HG03196 (cell line): ENCODE measurements at regions not wholly inside any gene's neighbourhood (a gene's known extent, or its start where the extent isn't known, plus 50 kb on each side); places are given as distances from the start of the nearest gene placed in this dataset.

ENCODE experiments used
- ATAC-seq: cut with Tn5 transposase; IDR thresholded peaks from one replicate; pipeline ENCODE4 v1.9.1; 2021; ENCODE audit not compliant: unreplicated experiment

- no peak for ATAC-seq
These were observed 218.1 kb upstream of the CDH8 start for GRCh38 chr16:62254372-62254771.

DNA sequence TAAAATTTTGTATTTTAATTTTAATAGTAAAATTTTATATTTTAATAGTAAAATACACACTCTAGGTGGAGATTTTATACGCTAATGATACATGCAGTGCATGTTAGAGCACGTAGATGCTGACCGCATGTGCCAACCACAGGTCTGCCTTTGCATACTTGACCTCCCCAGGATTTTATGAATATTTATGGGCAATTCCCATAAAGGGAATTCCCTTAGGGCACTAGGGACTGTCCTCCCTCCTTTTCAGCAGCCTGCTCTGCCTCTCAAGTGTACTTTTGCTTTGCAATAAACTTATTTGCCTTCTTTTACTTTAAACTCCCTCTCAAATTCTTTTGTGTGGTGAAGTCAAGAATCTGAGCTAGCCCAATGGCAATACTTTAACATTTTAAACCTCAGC, 217.7 kb upstream of the CDH8 start:
- no peak for ATAC-seq

GRCh38 chr16:62249069-62249468, 212.8 kb upstream of the CDH8 start:
- no peak for ATAC-seq

DNA sequence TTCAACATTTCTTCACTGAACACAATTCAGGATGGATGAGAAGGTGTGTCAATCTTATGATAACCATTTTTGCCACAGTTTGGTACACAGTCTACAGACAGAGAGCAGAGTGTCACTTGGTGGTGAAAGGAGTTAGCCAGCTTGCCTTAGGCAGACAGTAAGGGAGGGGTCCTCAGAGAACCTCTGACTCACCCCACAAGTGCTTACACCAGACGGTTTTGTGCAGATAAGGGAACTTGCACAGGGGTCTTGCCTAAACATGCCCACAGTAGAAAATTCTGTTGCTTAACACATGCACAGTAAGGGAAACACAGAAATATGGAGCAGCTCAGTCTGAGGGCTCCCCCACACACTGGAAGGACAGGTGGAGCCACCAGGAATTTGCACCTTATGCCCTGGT, 204.5 kb upstream of the CDH8 start:
- no peak for ATAC-seq

- ATAC-seq, result no peak
These were observed 189.4 kb upstream of the CDH8 start for GRCh38 chr16:62225675-62226074.

GRCh38 chr16:62224646-62225209, 188.5 kb upstream of the CDH8 start:
- ATAC-seq, result no peak

GRCh38 chr16:62216837-62217236, 180.6 kb upstream of the CDH8 start:
- no peak for ATAC-seq

DNA sequence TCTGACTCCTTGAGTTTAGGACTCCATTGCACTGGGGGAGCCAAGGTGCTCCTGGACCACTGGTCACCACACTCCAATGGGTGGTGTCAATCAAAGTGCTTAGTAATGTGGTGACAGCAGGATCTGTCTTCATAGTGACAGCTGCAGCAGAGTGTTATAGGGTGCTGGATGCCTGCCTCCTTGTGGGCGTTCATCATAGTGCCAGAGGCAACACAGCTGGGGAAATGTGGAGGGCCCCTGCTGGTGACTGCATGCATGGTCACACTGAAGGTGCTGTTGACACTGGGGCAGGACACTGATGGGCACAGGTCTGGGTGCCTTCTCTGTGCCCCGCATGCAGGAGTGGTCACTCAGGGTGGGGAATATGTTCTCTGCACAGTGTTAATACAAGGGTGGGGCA, 177.5 kb upstream of the CDH8 start:
- ATAC-seq, result no peak

DNA sequence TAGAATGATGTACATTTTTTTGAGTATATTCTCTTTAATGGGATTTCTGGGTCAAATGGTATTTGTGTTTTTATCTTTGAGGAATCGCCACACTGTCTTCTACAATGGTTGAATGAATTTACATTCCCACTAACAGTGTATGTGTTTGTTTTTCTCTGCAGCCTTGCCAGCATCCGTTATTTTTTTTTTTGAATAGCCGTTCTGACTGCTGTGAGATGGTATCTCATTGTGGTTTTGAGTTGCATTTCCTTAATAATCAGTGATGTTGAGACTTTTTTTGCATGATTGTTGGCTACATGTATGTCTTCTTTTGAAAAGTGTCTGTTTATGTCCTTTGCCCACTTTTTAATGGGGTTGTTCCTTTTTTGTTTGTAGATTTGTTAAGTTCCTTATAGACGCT, 172.7 kb upstream of the CDH8 start:
- no peak for ATAC-seq

DNA sequence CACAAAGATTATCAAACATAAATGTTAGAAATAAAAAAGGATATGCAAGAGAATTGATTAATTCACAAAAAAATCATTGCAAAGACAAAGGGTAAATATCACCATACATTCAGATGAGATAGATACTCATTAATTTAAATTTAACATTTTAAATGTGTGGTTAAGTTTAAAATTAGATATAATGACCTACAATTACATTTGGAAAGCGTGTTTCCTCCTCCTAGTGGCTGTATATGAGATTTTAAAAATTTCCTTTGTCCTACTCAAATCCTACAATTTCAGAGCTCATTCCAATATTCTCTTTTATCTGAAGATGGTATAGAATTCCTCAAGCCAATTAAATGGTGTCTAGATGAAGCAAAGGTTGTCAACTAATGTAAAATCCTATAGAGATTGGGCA, 169.2 kb upstream of the CDH8 start:
- ATAC-seq, result no peak

DNA sequence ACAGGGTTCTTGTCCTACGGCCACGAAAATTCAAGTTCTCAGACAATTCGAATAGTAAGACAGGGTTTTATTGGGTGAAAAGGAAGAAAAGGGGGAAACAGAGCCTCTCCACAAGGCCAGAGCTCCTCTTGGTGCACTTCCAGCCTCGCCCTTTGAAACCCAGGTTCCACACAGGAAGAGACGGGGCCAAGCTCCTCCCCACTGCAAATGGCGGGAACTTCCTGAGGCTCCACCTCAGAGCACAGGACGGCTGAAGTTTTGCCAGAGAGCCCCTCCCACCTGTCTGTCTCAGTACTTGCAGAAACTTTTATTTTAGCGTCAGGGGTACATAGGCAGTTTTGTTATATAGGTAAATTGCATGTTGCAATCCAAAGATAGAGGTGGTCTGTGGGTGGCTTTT, 165.7 kb upstream of the CDH8 start:
- ATAC-seq, result no peak

GRCh38 chr16:62194828-62195227, 158.6 kb upstream of the CDH8 start:
- no peak for ATAC-seq

GRCh38 chr16:62190426-62190825, 154.2 kb upstream of the CDH8 start:
- ATAC-seq, result no peak

DNA sequence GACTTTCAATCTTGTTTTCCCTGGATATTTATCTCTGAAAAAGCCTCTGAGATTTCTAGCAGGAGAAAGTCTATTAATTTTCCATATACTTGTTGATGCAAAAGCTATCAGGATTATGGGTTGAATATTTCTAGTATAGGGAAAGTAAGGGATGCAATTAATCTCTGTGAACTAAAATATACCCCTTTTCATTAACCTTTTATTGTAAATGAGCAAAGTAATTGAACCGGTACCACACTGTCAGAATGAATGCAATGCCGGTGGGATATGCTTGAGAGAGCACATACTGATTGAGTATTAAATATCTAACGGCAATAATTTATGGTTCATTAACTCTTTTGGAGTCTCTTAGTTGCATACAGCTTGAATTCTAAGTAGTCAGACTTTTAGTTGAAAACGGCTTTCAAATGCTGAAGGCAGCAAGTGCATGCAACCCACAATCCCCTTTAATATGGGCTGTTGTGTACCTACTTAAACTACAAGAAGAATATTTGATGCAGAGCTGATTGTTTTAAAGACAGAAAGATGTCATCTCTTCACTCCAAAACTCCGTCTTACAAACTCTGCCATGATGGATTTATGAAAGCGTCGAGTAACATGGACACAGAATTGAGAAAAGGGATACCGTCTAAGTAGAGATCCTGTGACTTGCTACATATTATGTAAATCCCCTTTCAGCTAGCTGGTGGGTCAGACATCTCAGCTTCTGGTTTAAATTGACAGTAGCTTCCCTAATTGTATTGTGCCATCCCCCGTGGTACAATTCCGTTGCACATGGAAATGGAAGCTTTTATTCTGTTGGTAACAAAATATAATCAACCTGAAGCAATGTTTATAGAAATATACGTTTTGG, 141.3 kb upstream of the CDH8 start:
- no peak for ATAC-seq

DNA sequence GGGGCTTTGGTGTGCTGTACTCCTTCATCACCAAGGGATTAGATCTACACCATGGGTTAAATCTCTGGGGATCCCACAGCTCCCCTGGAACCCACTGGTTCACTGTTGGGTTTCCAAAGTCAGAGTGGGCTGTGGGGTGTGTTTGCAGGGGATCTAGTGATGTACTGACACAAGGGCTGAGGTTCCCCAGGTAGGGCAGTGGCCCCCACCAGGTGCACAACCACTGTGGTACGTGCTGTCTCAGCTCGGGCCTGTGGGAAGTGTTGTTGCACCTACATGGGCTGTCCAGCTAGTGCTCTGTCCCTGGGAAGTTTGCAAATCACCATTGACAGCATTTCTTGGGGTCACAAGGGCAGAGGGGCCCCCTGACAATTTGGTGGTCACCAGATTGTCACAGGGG, 134.4 kb upstream of the CDH8 start:
- no peak for ATAC-seq

DNA sequence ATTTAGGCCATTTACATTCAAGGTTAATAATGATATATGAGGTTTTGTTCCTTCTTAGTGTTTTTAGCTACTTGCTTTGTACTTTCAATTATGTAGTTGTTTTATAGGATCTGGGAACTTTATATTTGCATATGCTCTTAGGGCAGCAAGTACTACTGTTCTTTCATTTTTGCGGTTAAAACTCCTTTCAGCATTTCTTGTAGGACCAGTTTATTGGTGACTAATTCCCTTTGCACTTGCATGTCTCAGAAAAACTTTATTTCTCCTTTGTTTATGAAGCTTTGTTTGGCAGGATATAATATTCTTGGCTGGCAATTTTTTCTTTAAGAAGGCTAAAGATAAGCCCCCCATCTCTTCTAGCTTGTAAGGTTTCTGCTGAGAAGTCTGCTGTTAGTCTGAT, 131.3 kb upstream of the CDH8 start:
- no peak for ATAC-seq

- ATAC-seq, result no peak
These were observed 121.3 kb upstream of the CDH8 start for GRCh38 chr16:62157544-62157943.

- ATAC-seq, result no peak
These were observed 120.7 kb upstream of the CDH8 start for GRCh38 chr16:62156971-62157370.

- no peak for ATAC-seq
These were observed 113.4 kb upstream of the CDH8 start for GRCh38 chr16:62149631-62150030.

GRCh38 chr16:62137996-62138395, 101.8 kb upstream of the CDH8 start:
- no peak for ATAC-seq

DNA sequence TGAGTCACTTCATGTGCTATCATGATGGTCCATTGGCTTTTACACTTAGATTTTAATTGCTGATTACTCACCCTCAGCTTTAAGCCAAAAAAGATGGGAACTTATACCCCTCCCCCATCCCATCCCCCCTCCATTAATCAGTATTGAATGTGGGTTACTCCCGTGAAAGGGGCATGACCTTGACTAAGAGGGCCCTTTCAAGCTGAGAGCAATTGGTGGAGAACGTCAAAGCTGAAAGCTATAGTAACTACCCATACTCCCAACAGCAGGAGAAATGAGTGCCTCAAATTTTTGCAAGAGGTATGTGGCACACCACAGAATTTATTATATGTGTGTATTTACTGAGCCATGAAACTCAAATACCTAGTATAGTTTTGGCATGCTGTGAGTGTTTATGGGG, 99.7 kb upstream of the CDH8 start:
- ATAC-seq, result no peak

- ATAC-seq, result no peak
These were observed 99.2 kb upstream of the CDH8 start for GRCh38 chr16:62135446-62135845.

GRCh38 chr16:62130101-62130500, 93.9 kb upstream of the CDH8 start:
- ATAC-seq, result no peak
